Hematopoietic multipotent progenitor cell treated with erythropoietin and hydrocortisone succinate and interleukin-3 and kit ligand, for 17 days (in vitro differentiated cells): ENCODE measurements at regions not wholly inside any gene's neighbourhood (a gene's known extent, or its start where the extent isn't known, plus 50 kb on each side); places are given as distances from the start of the nearest gene placed in this dataset.

Experiments
- DNase-seq: peaks from one replicate; pipeline ENCODE4 v3.0.0-alpha.2; 2015; ENCODE audit warnings: low spot score

DNA sequence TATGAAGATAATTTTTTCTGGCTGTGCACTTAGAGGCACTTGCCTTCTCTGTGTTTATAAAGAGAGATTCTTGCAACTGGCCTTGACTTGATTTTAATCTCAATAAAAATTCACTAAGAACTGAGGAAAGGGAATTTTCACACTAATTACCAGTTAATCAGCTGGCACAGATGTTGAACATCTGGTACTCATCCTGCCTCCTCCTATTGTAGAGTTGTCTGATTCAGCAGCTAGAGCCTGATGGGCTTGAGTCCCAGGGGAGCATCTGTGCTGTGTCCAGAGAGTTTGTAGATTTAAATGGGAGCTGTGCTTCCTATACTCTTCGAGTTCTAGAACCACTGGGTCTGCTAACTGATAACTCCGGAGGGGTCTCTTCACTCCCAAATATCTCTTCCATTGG lies 50.7 kb upstream of the ADRA1D start:
- no peak for DNase-seq

GRCh38 chr20:4299216-4299615 lies 50.1 kb upstream of the ADRA1D start:
- no peak for DNase-seq
